Prostate gland (tissue), 2 donors: ENCODE measurements at regions not wholly inside any gene's neighbourhood (a gene's known extent, or its start where the extent isn't known, plus 50 kb on each side); places are given as distances from the start of the nearest gene placed in this dataset.

Experiments
- DNase-seq: peaks from one replicate; pipeline ENCODE4 v3.0.0-alpha.2; 2019; ENCODE audit warnings: low spot score
- H3K27ac ChIP-seq, 2 donors: fragments of 200-600 bp; sonication (generic); 2 replicates each; pipeline ENCODE4 v1.5.1; 2017 to 2019
- H3K27me3 ChIP-seq: fragments of 200-600 bp; sonication (generic); replicated peaks from 2 replicates; pipeline ENCODE4 v1.5.1; 2019; ENCODE audit not compliant: insufficient read depth
- H3K36me3 ChIP-seq, 2 donors: fragments of 200-600 bp; sonication (generic); 1 replicate in 1 of 2; 2 replicates in 1 of 2; pipeline versions ENCODE4 v1.5.1 to v1.8.1; 2017 to 2019
- H3K4me1 ChIP-seq: fragments of 200-600 bp; sonication (generic); replicated peaks from 2 replicates; pipeline ENCODE4 v1.5.1; 2019
- H3K4me3 ChIP-seq, 2 donors: fragments of 200-600 bp; sonication (generic); 2 replicates each; pipeline ENCODE4 v1.5.1; 2017 to 2019
- H3K9me3 ChIP-seq: fragments of 200-600 bp; sonication (generic); 2 replicates; pipeline ENCODE4 v1.5.1; 2017
- POLR2A ChIP-seq: fragments of 450-650 bp; IDR thresholded peaks from one replicate; pipeline ENCODE4 v1.6.1; 2016; ENCODE audit warnings: antibody characterized with exemption, mild to moderate bottlenecking
- POLR2AphosphoS5 ChIP-seq: sonication (generic); formaldehyde crosslinking; IDR thresholded peaks from one replicate; pipeline ENCODE4 v1.6.1; 2017; ENCODE audit warnings: antibody characterized with exemption
- WGBS: methylation state at CpG from one replicate; pipeline ENCODE4 v1.1.5; 2018; 5-methylcytosine and 5-hydroxymethylcytosine counted together
- intact Hi-C: fragments of 100-400 bp; cut with DNase I; formaldehyde crosslinking; loops from one replicate; pipeline ENCODE4 v1.14.2; 2022
- TF ChIP-seq, protein P1 (sequence below), 4 experiments: fragments of 200-600 bp in 2 of 4; fragments of 450-650 bp in 2 of 4; sonication (generic) in 2 of 4; IDR thresholded peaks; 1 replicate in 3 of 4; 2 replicates in 1 of 4; pipeline ENCODE4 v1.5.1; 2016 to 2019; ENCODE audit warnings: antibody characterized with exemption in 4 of 4, mild to moderate bottlenecking in 2 of 4, moderate library complexity in 2 of 4

DNA sequence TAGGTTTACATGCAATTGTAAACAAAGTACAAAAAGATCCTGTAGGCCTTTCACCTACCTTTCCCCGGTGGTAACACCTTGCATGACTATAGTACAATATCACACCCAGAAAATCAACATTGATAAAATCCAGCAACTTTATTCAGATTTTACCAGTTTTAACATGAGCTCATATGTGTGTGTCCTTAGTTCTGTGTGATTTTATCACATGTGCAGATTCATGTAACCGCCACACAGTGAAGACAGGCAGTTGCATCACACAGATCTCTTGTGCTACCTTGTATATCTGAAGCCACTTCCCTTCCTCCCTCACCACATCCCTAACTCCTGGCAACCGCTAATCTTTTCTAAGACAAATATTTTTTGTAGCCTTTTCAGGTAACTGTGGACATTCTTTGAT is 183.5 kb upstream of the C2CD4B start:
- intact Hi-C loops = no loop called here
- no peaks in the 10 kb centered on the region for H3K4me1 ChIP-seq
- no peaks in the 10 kb centered on the region for H3K36me3 ChIP-seq
- H3K9me3 ChIP-seq = no peaks in the 10 kb centered on the region
- no peaks in the 10 kb centered on the region for H3K27me3 ChIP-seq
- H3K4me3 ChIP-seq = no peak overlapping the region
- TF ChIP-seq POLR2AphosphoS5 = no peak
- TF ChIP-seq POLR2A = no peak
- TF ChIP-seq, protein P1, sequence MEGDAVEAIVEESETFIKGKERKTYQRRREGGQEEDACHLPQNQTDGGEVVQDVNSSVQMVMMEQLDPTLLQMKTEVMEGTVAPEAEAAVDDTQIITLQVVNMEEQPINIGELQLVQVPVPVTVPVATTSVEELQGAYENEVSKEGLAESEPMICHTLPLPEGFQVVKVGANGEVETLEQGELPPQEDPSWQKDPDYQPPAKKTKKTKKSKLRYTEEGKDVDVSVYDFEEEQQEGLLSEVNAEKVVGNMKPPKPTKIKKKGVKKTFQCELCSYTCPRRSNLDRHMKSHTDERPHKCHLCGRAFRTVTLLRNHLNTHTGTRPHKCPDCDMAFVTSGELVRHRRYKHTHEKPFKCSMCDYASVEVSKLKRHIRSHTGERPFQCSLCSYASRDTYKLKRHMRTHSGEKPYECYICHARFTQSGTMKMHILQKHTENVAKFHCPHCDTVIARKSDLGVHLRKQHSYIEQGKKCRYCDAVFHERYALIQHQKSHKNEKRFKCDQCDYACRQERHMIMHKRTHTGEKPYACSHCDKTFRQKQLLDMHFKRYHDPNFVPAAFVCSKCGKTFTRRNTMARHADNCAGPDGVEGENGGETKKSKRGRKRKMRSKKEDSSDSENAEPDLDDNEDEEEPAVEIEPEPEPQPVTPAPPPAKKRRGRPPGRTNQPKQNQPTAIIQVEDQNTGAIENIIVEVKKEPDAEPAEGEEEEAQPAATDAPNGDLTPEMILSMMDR (IDR thresholded peaks at IDR 0.05) = no peak
- no peak overlapping the region for H3K27ac ChIP-seq
- no peak for DNase-seq
- 72% methylated on average over 3 of the region's 3 CpGs for WGBS

GRCh38 chr15:62352817-62353216 is 187.7 kb upstream of the C2CD4B start:
- no peaks in the 10 kb centered on the region for H3K9me3 ChIP-seq
- WGBS = 77% methylated on average over 3 of the region's 3 CpGs
- no peak for DNase-seq
- no peaks in the 10 kb centered on the region for H3K27me3 ChIP-seq
- H3K36me3 ChIP-seq = no peaks in the 10 kb centered on the region
- intact Hi-C loops = no loop called here
- H3K4me1 ChIP-seq = no peaks in the 10 kb centered on the region
- H3K4me3 ChIP-seq = no peak overlapping the region
- no peak for TF ChIP-seq POLR2AphosphoS5
- TF ChIP-seq, protein P1 (IDR thresholded peaks at IDR 0.05) = no peak
- TF ChIP-seq POLR2A = no peak
- no peak overlapping the region for H3K27ac ChIP-seq

GRCh38 chr15:62357431-62357830 is 192.3 kb upstream of the C2CD4B start:
- no peak for DNase-seq
- no peaks in the 10 kb centered on the region for H3K27me3 ChIP-seq
- no peaks in the 10 kb centered on the region for H3K4me1 ChIP-seq
- H3K4me3 ChIP-seq = no peak overlapping the region
- WGBS = 91% methylated on average over 5 of the region's 5 CpGs
- H3K27ac ChIP-seq = no peak overlapping the region
- H3K9me3 ChIP-seq = no peaks in the 10 kb centered on the region
- no peaks in the 10 kb centered on the region for H3K36me3 ChIP-seq
- TF ChIP-seq, protein P1 (IDR thresholded peaks at IDR 0.05) = no peak
- TF ChIP-seq POLR2AphosphoS5 = no peak
- no peak for TF ChIP-seq POLR2A
- intact Hi-C loops = no loop called here

DNA sequence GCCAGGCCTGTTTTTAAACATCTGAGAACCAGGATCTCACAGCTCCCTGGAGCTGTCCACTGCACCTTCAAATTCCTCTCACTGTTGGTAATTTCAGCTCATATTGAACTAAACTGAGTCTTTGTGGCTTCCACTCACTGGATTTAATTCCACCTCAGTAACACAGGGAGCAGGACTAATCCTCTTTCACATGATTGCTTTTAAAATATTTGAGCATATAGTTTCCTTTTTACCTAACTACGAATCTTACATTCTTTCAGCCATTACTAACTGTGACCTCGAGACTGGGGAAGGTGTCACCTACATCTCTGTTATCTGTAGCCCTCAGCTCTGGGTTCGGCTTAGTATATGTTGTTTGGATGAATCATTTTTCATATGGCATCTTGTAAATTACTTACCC is 194.3 kb upstream of the C2CD4B start:
- WGBS = 84% methylated on average over 3 of the region's 3 CpGs
- no peaks in the 10 kb centered on the region for H3K4me1 ChIP-seq
- no peak for DNase-seq
- no peaks in the 10 kb centered on the region for H3K9me3 ChIP-seq
- no peaks in the 10 kb centered on the region for H3K27me3 ChIP-seq
- intact Hi-C loops = no loop called here
- no peaks in the 10 kb centered on the region for H3K36me3 ChIP-seq
- no peak overlapping the region for H3K27ac ChIP-seq
- TF ChIP-seq POLR2AphosphoS5 (no peak), POLR2A (no peak)
- TF ChIP-seq, protein P1 (IDR thresholded peaks at IDR 0.05) = no peak
- no peak overlapping the region for H3K4me3 ChIP-seq

DNA sequence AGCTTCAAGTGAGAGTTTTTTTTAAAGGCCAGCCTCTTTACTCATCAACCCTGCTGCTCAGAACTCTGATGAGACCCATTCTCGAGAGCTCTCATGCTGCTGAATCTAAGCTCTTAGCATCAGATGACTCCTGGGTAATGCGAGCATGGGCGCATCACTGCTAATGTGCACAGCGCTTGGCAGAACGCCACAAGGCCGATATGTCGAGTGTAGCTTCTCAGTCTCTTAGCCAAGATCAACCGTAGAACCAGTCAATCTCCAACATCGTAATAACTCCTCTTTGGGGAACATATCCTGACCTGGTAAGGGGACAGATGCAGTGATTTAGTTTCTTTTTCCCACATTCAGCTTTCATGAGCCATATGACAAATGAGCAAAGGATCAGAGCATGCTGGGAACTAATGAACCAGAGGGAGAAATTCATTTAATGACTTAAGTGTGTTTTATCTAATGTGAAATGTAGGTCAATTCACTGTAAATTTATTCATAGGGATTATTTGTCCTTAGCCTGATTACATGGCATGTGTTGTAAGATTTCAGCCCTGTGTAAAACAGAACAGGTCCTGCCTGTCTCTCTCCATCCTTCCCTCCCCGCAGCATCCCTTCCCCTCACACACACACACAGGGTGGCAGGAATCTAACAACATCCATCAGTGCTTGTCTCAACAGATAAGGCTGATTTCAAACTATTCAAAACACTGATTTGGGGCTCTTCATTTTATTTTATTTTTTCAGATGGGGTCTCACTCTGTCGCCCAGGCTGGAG is 195.4 kb upstream of the C2CD4B start:
- TF ChIP-seq POLR2A (no peak), POLR2AphosphoS5 (no peak)
- TF ChIP-seq, protein P1 (IDR thresholded peaks at IDR 0.05) = no peak
- Histone ChIP-seq H3K4me3 (no peak overlapping the region), H3K27me3 (no peaks in the 10 kb centered on the region), H3K36me3 (no peaks in the 10 kb centered on the region), H3K27ac (no peak overlapping the region), H3K9me3 (no peaks in the 10 kb centered on the region), H3K4me1 (no peaks in the 10 kb centered on the region)
- 70% methylated on average over 11 of the region's 11 CpGs for WGBS
- no peak for DNase-seq
- intact Hi-C loops = no loop called here
